ENCODE measurements at regions not wholly inside any gene's neighbourhood (a gene's known extent, or its start where the extent isn't known, plus 50 kb on each side); places are given as distances from the start of the nearest gene placed in this dataset.

- no peak overlapping the region for H3K27ac Mint-ChIP-seq (ENCODE audit: unreplicated experiment)
- DNase-seq (ENCODE audit: low read depth), result peak; percentile 54
- Histone ChIP-seq H4K20me1 (ENCODE audit: insufficient read depth, low read length) (no peaks in the 10 kb centered on the region), H2AFZ (ENCODE audit: low read depth, low read length) (no peak overlapping the region), H3K36me3 (ENCODE audit: insufficient read depth, low read length) (no peaks in the 10 kb centered on the region), H3K27me3 (ENCODE audit: insufficient read depth, low read length) (no peaks in the 10 kb centered on the region), H3K4me2 (ENCODE audit: low read length) (no peak overlapping the region), H3K4me3 (ENCODE audit: insufficient read depth, low read depth, low read length) (no peak overlapping the region), H3K9me3 (ENCODE audit: insufficient read depth, low read depth, low read length) (peaks cover 3% of the 10 kb centered on the region), H3K27ac (ENCODE audit: low read depth, low read length) (no peak overlapping the region), H3K79me2 (ENCODE audit: insufficient read depth, low read length) (no peaks in the 10 kb centered on the region), H3K4me1 (ENCODE audit: insufficient read depth, low read length) (no peaks in the 10 kb centered on the region), H3K9ac (ENCODE audit: low read length) (no peak overlapping the region)
- no peak for FAIRE-seq
- H3K36me3 Mint-ChIP-seq (ENCODE audit: low read depth, unreplicated experiment), result no peaks in the 10 kb centered on the region
- peaks cover 19% of the 10 kb centered on the region for H3K4me1 Mint-ChIP-seq (ENCODE audit: low read depth, unreplicated experiment)
- TF ChIP-seq CTCF (IDR thresholded peaks at IDR 0.05; ENCODE audit: insufficient read depth, low read depth, low read length), result no peak
- no peaks in the 10 kb centered on the region for H3K9me3 Mint-ChIP-seq (ENCODE audit: unreplicated experiment)
- H3K27me3 Mint-ChIP-seq (ENCODE audit: low read depth, unreplicated experiment), result no peaks in the 10 kb centered on the region
- H3K4me3 Mint-ChIP-seq (ENCODE audit: unreplicated experiment), result no peak overlapping the region
These were observed 117.4 kb downstream of the LRATD1 start for GRCh38 chr2:14749884-14750283.

GRCh38 chr2:14750433-14750832 lies 117.9 kb downstream of the LRATD1 start:
- Histone ChIP-seq H3K9me3 (ENCODE audit: insufficient read depth, low read depth, low read length) (peaks cover 3% of the 10 kb centered on the region), H3K27ac (ENCODE audit: low read depth, low read length) (no peak overlapping the region), H3K36me3 (ENCODE audit: insufficient read depth, low read length) (no peaks in the 10 kb centered on the region), H3K27me3 (ENCODE audit: insufficient read depth, low read length) (no peaks in the 10 kb centered on the region), H3K9ac (ENCODE audit: low read length) (no peak overlapping the region), H3K79me2 (ENCODE audit: insufficient read depth, low read length) (no peaks in the 10 kb centered on the region), H2AFZ (ENCODE audit: low read depth, low read length) (no peak overlapping the region), H3K4me3 (ENCODE audit: insufficient read depth, low read depth, low read length) (no peak overlapping the region), H3K4me1 (ENCODE audit: insufficient read depth, low read length) (no peaks in the 10 kb centered on the region), H4K20me1 (ENCODE audit: insufficient read depth, low read length) (no peaks in the 10 kb centered on the region), H3K4me2 (ENCODE audit: low read length) (no peak overlapping the region)
- Mint-ChIP-seq H3K27ac (ENCODE audit: unreplicated experiment) (no peak overlapping the region), H3K9me3 (ENCODE audit: unreplicated experiment) (no peaks in the 10 kb centered on the region), H3K4me1 (ENCODE audit: low read depth, unreplicated experiment) (peaks cover 23% of the 10 kb centered on the region), H3K27me3 (ENCODE audit: low read depth, unreplicated experiment) (no peaks in the 10 kb centered on the region), H3K36me3 (ENCODE audit: low read depth, unreplicated experiment) (no peaks in the 10 kb centered on the region), H3K4me3 (ENCODE audit: unreplicated experiment) (no peak overlapping the region)
- DNase-seq (ENCODE audit: low read depth) (no peak), FAIRE-seq (no peak)
- no peak for TF ChIP-seq EZH2 (IDR thresholded peaks at IDR 0.05; ENCODE audit: insufficient read depth, low read length)
- no peak for TF ChIP-seq CTCF (IDR thresholded peaks at IDR 0.05; ENCODE audit: insufficient read depth, low read depth, low read length)

GRCh38 chr2:14751581-14751980 lies 119.1 kb downstream of the LRATD1 start:
- H3K36me3 Mint-ChIP-seq (ENCODE audit: low read depth, unreplicated experiment), result no peaks in the 10 kb centered on the region
- no peak for TF ChIP-seq EZH2 (IDR thresholded peaks at IDR 0.05; ENCODE audit: insufficient read depth, low read length)
- TF ChIP-seq CTCF (IDR thresholded peaks at IDR 0.05; ENCODE audit: insufficient read depth, low read depth, low read length), result no peak
- peaks cover 3% of the 10 kb centered on the region for H3K9me3 ChIP-seq (ENCODE audit: insufficient read depth, low read depth, low read length)
- no peak overlapping the region for H3K27ac ChIP-seq (ENCODE audit: low read depth, low read length)
- no peak overlapping the region for H3K4me2 ChIP-seq (ENCODE audit: low read length)
- H3K4me1 ChIP-seq (ENCODE audit: insufficient read depth, low read length), result peaks cover 8% of the 10 kb centered on the region
- no peaks in the 10 kb centered on the region for H3K36me3 ChIP-seq (ENCODE audit: insufficient read depth, low read length)
- H3K27me3 Mint-ChIP-seq (ENCODE audit: low read depth, unreplicated experiment), result no peaks in the 10 kb centered on the region
- no peak overlapping the region for H3K27ac Mint-ChIP-seq (ENCODE audit: unreplicated experiment)
- DNase-seq (ENCODE audit: low read depth), result no peak
- H3K9ac ChIP-seq (ENCODE audit: low read length), result no peak overlapping the region
- no peak overlapping the region for H3K4me3 ChIP-seq (ENCODE audit: insufficient read depth, low read depth, low read length)
- H2AFZ ChIP-seq (ENCODE audit: low read depth, low read length), result no peak overlapping the region
- FAIRE-seq, result no peak
- no peak overlapping the region for H3K4me3 Mint-ChIP-seq (ENCODE audit: unreplicated experiment)
- peaks cover 33% of the 10 kb centered on the region for H3K4me1 Mint-ChIP-seq (ENCODE audit: low read depth, unreplicated experiment)
- no peaks in the 10 kb centered on the region for H3K9me3 Mint-ChIP-seq (ENCODE audit: unreplicated experiment)
- no peaks in the 10 kb centered on the region for H3K27me3 ChIP-seq (ENCODE audit: insufficient read depth, low read length)
- H4K20me1 ChIP-seq (ENCODE audit: insufficient read depth, low read length), result no peaks in the 10 kb centered on the region
- H3K79me2 ChIP-seq (ENCODE audit: insufficient read depth, low read length), result no peaks in the 10 kb centered on the region
